HG02885 (cell line): ENCODE measurements at regions not wholly inside any gene's neighbourhood (a gene's known extent, or its start where the extent isn't known, plus 50 kb on each side); places are given as distances from the start of the nearest gene placed in this dataset.

Experiments
- ATAC-seq: cut with Tn5 transposase; IDR thresholded peaks from one replicate; pipeline ENCODE4 v1.9.1; 2021; ENCODE audit warnings: mild to moderate bottlenecking; ENCODE audit not compliant: unreplicated experiment, poor library complexity

GRCh38 chr13:70366720-70367119, 258.5 kb upstream of the KLHL1 start:
- ATAC-seq, result no peak

- ATAC-seq, result no peak
Measured at GRCh38 chr13:70363991-70364390, 255.7 kb upstream of the KLHL1 start.

- ATAC-seq, result no peak
Measured at GRCh38 chr13:70362820-70363570, 254.7 kb upstream of the KLHL1 start.

- ATAC-seq, result no peak
Measured at GRCh38 chr13:70357031-70357430, 248.8 kb upstream of the KLHL1 start.

- ATAC-seq, result no peak
Measured at GRCh38 chr13:70353096-70353495, 244.8 kb upstream of the KLHL1 start.

- ATAC-seq, result no peak
Measured at GRCh38 chr13:70347947-70348620, 239.8 kb upstream of the KLHL1 start.

GRCh38 chr13:70339738-70340137, 231.5 kb upstream of the KLHL1 start:
- ATAC-seq, result no peak

GRCh38 chr13:70338609-70339008, 230.4 kb upstream of the KLHL1 start:
- ATAC-seq, result no peak

GRCh38 chr13:70336866-70337265, 228.6 kb upstream of the KLHL1 start:
- ATAC-seq, result no peak

GRCh38 chr13:70333752-70334151, 225.5 kb upstream of the KLHL1 start:
- no peak for ATAC-seq

- no peak for ATAC-seq
Measured at GRCh38 chr13:70330697-70331361, 222.6 kb upstream of the KLHL1 start.

GRCh38 chr13:70324519-70324918, 216.3 kb upstream of the KLHL1 start:
- no peak for ATAC-seq

- no peak for ATAC-seq
Measured at GRCh38 chr13:70311191-70311590, 202.9 kb upstream of the KLHL1 start.

- ATAC-seq, result no peak
Measured at GRCh38 chr13:70310396-70311119, 202.3 kb upstream of the KLHL1 start.

- no peak for ATAC-seq
Measured at GRCh38 chr13:70297189-70297616, 189.0 kb upstream of the KLHL1 start.

- no peak for ATAC-seq
Measured at GRCh38 chr13:70284371-70284770, 176.1 kb upstream of the KLHL1 start.

- ATAC-seq, result no peak
Measured at GRCh38 chr13:70275841-70276240, 167.6 kb upstream of the KLHL1 start.

GRCh38 chr13:70255406-70255991, 147.2 kb upstream of the KLHL1 start:
- no peak for ATAC-seq

GRCh38 chr13:70253834-70254233, 145.6 kb upstream of the KLHL1 start:
- no peak for ATAC-seq

- no peak for ATAC-seq
Measured at GRCh38 chr13:70253411-70253810, 145.2 kb upstream of the KLHL1 start.
